Natural killer cell (primary cell): ENCODE measurements at regions not wholly inside any gene's neighbourhood (a gene's known extent, or its start where the extent isn't known, plus 50 kb on each side); places are given as distances from the start of the nearest gene placed in this dataset.

Experiments
- ATAC-seq, 3 donors: fragments of 150-1000 bp in 2 of 3; fragments of 200-7000 bp in 1 of 3; cut with Tn5 transposase; 1 replicate in 1 of 3; 2 replicates in 2 of 3; pipeline ENCODE4 v1.10.0; 2021; ENCODE audit warnings: mild to moderate bottlenecking in 2 of 3, moderate library complexity in 2 of 3
- DNase-seq, 2 donors: peaks; one replicate each; pipeline versions ENCODE4 v3.0.0 to v3.0.0-alpha.2; 2013 to 2021; ENCODE audit warnings: mixed read lengths in 1 of 2
- H3K27ac ChIP-seq: one replicate; pipeline ENCODE4 v1.5.1; 2013; ENCODE audit warnings: mild to moderate bottlenecking, low read length
- H3K27me3 ChIP-seq: one replicate; pipeline ENCODE4 v1.6.1; 2013; ENCODE audit warnings: low read length; ENCODE audit not compliant: control insufficient read depth, insufficient read depth
- H3K36me3 ChIP-seq: one replicate; pipeline ENCODE4 v1.6.1; 2013; ENCODE audit warnings: low read length; ENCODE audit not compliant: control insufficient read depth, insufficient read depth
- H3K4me1 ChIP-seq: one replicate; pipeline ENCODE4 v1.6.1; 2013; ENCODE audit warnings: low read length; ENCODE audit not compliant: control insufficient read depth, insufficient read depth
- H3K4me3 ChIP-seq: one replicate; pipeline ENCODE4 v1.5.1; 2013; ENCODE audit warnings: low read length
- H3K9me3 ChIP-seq: one replicate; pipeline ENCODE4 v1.6.1; 2013; ENCODE audit warnings: low read length; ENCODE audit not compliant: control insufficient read depth, insufficient read depth
- H3K27ac Mint-ChIP-seq, 2 donors: one replicate each; pipeline ENCODE4 v1.8.0; 2022; ENCODE audit warnings: mild to moderate bottlenecking in 2 of 2, mixed read lengths in 2 of 2, moderate library complexity in 1 of 2
- H3K27me3 Mint-ChIP-seq, 2 donors: one replicate each; pipeline ENCODE4 v1.8.0; 2022; ENCODE audit warnings: low read depth in 2 of 2, mixed read lengths in 2 of 2
- H3K36me3 Mint-ChIP-seq: one replicate; pipeline ENCODE4 v1.8.0; 2022; ENCODE audit warnings: mixed read lengths
- H3K4me1 Mint-ChIP-seq, 2 donors: one replicate each; pipeline ENCODE4 v1.8.0; 2022; ENCODE audit warnings: mixed read lengths in 2 of 2
- H3K4me3 Mint-ChIP-seq: one replicate; pipeline ENCODE4 v1.8.0; 2022; ENCODE audit warnings: mild to moderate bottlenecking, moderate library complexity, mixed read lengths
- H3K9me3 Mint-ChIP-seq, 2 donors: one replicate each; pipeline ENCODE4 v1.8.0; 2022; ENCODE audit warnings: mixed read lengths in 2 of 2
- WGBS: methylation state at CpG from one replicate; pipeline ENCODE4 v1.1.7; 2013; ENCODE audit warnings: missing lambda C conversion rate; ENCODE audit not compliant: insufficient coverage; 5-methylcytosine and 5-hydroxymethylcytosine counted together
- intact Hi-C: fragments of 100-400 bp; cut with micrococcal nuclease; formaldehyde crosslinking; loops from one replicate; pipeline ENCODE4 v1.14.2; 2022
- TF ChIP-seq, protein P1 (sequence below): fragments of 200-600 bp; IDR thresholded peaks from one replicate; pipeline ENCODE4 v1.8.0; 2022; ENCODE audit warnings: antibody characterized with exemption

DNA sequence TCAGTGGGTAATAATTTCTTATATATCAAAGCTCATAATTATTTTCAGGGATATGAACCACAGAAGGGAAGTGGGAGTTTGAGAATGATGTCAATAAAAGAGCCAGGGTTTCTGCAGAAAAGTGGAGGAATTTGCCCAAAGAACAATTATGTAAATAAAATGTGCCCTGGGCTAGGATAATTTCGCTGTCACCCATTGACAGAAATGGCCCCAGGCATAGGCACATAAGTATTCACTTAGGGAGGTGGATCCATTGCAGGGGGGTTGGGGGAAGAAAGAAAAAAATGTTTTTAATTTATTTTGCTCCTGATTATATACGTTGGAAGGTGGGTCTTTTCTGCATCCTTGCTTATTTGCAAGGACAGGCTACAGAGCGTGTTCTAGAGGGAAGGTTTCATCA, 135.1 kb upstream of the IRX2 start:
- H3K9me3 Mint-ChIP-seq: peaks cover 5 to 7% of the 10 kb centered on the region in 2 donors
- H3K36me3 ChIP-seq: no peaks in the 10 kb centered on the region
- no peaks in the 10 kb centered on the region for H3K4me1 ChIP-seq
- no peaks in the 10 kb centered on the region for H3K27me3 Mint-ChIP-seq
- peaks cover 6% of the 10 kb centered on the region for H3K9me3 ChIP-seq
- TF ChIP-seq, protein P1, sequence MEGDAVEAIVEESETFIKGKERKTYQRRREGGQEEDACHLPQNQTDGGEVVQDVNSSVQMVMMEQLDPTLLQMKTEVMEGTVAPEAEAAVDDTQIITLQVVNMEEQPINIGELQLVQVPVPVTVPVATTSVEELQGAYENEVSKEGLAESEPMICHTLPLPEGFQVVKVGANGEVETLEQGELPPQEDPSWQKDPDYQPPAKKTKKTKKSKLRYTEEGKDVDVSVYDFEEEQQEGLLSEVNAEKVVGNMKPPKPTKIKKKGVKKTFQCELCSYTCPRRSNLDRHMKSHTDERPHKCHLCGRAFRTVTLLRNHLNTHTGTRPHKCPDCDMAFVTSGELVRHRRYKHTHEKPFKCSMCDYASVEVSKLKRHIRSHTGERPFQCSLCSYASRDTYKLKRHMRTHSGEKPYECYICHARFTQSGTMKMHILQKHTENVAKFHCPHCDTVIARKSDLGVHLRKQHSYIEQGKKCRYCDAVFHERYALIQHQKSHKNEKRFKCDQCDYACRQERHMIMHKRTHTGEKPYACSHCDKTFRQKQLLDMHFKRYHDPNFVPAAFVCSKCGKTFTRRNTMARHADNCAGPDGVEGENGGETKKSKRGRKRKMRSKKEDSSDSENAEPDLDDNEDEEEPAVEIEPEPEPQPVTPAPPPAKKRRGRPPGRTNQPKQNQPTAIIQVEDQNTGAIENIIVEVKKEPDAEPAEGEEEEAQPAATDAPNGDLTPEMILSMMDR: no peak
- H3K27ac Mint-ChIP-seq: no peak overlapping the region
- no peak overlapping the region for H3K4me3 Mint-ChIP-seq
- no peaks in the 10 kb centered on the region for H3K4me1 Mint-ChIP-seq
- H3K27ac ChIP-seq: no peak overlapping the region
- DNase-seq: no peak
- H3K4me3 ChIP-seq: no peak overlapping the region
- H3K36me3 Mint-ChIP-seq: no peaks in the 10 kb centered on the region
- ATAC-seq: no peak
- 76% methylated on average over 3 of the region's 3 CpGs for whole genome bisulfite sequencing
- intact Hi-C loops: no loop called here
- no peaks in the 10 kb centered on the region for H3K27me3 ChIP-seq

DNA sequence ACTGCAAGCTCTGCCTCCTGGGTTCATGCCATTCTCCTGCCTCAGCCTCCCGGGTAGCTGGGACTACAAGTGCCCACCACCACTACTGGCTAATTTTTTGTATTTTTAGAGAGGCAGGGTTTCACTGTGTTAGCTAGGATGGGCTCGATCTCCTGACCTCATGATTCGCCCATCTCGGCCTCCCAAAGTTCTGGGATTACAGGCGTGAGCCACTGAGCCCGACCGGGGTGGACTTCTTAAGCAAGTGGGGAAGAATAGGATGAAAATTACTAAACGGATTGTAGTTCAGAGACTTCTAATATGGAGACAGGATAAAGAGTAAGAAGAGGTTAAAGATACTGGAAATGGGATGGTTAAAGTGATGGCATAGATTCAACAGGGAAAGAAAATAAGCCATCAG, 132.3 kb upstream of the IRX2 start:
- intact Hi-C loops: no loop called here
- no peak overlapping the region for H3K4me3 ChIP-seq
- Mint-ChIP-seq H3K4me1 (no peaks in the 10 kb centered on the region), H3K4me3 (no peak overlapping the region), H3K9me3 (peaks cover 10 to 17% of the 10 kb centered on the region in 2 donors), H3K36me3 (peaks cover 5% of the 10 kb centered on the region), H3K27me3 (no peaks in the 10 kb centered on the region), H3K27ac (no peak overlapping the region)
- WGBS: 87% methylated on average over 8 of the region's 8 CpGs
- ATAC-seq (no peak), DNase-seq (no peak)
- no peak overlapping the region for H3K27ac ChIP-seq
- H3K9me3 ChIP-seq: peaks cover 2% of the 10 kb centered on the region
- no peaks in the 10 kb centered on the region for H3K27me3 ChIP-seq
- H3K36me3 ChIP-seq: no peaks in the 10 kb centered on the region
- H3K4me1 ChIP-seq: no peaks in the 10 kb centered on the region
- TF ChIP-seq, protein P1: no peak

DNA sequence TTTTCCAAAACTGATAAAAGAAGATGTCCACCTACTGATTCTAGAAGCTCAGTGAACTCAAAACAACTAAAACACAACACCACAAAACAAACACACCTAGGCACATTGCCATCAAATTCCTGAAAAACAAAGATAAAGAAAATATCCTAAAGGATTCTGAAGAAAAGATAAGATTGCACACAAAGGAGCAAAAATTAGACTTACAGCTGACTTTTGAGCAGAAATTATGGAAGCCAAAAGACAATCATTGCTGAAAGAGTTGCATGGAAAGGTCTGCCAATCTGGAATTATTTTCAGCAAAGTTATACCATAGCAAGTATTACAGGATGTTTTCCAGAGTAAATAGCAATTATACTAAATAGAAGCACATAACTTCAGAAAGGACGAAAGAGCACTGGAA, 128.2 kb upstream of the IRX2 start:
- H3K9me3 Mint-ChIP-seq: peaks cover 10 to 17% of the 10 kb centered on the region in 2 donors
- H3K4me1 Mint-ChIP-seq: no peaks in the 10 kb centered on the region
- no peaks in the 10 kb centered on the region for H3K36me3 ChIP-seq
- H3K27me3 ChIP-seq: no peaks in the 10 kb centered on the region
- ATAC-seq (no peak), DNase-seq (no peak)
- intact Hi-C loops: no loop called here
- H3K27me3 Mint-ChIP-seq: no peaks in the 10 kb centered on the region
- H3K4me3 Mint-ChIP-seq: no peak overlapping the region
- H3K27ac Mint-ChIP-seq: no peak overlapping the region
- TF ChIP-seq, protein P1: no peak
- H3K4me3 ChIP-seq: no peak overlapping the region
- H3K9me3 ChIP-seq: peaks cover 6% of the 10 kb centered on the region
- H3K4me1 ChIP-seq: no peaks in the 10 kb centered on the region
- no peak overlapping the region for H3K27ac ChIP-seq
- no CpG with 5 or more reads among the region's 1 CpG for WGBS
- peaks cover 5% of the 10 kb centered on the region for H3K36me3 Mint-ChIP-seq

DNA sequence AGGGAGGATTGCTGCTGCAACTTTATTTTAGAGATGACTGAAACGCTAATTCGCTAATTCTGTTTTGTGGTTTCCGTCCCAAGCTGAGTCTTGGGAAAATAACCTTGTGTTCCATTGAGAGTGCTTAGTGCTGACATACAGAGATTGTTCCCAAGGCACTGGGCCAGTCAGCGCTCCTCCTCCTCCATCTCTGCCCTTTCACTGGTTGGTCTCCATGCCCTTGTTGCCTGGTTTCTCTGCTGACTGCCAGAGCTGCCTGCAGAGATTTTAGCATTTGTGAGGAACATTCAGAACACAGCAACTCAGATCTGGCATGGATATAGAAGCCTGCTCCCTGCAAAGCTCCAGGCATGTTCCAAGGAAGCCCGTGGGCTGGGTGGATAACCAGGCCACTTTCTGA, 126.0 kb upstream of the IRX2 start:
- intact Hi-C loops: no loop called here
- Mint-ChIP-seq H3K27ac (no peak overlapping the region), H3K36me3 (peaks cover 5% of the 10 kb centered on the region), H3K4me1 (no peaks in the 10 kb centered on the region), H3K4me3 (no peak overlapping the region), H3K9me3 (peaks cover 10 to 17% of the 10 kb centered on the region in 2 donors), H3K27me3 (no peaks in the 10 kb centered on the region)
- 89% methylated on average over 5 of the region's 5 CpGs for WGBS
- Histone ChIP-seq H3K36me3 (no peaks in the 10 kb centered on the region), H3K27ac (no peak overlapping the region), H3K9me3 (peaks cover 6% of the 10 kb centered on the region), H3K4me1 (no peaks in the 10 kb centered on the region), H3K4me3 (no peak overlapping the region), H3K27me3 (no peaks in the 10 kb centered on the region)
- ATAC-seq (no peak), DNase-seq (no peak)
- TF ChIP-seq, protein P1: no peak
